ENCODE measurements at regions not wholly inside any gene's neighbourhood (a gene's known extent, or its start where the extent isn't known, plus 50 kb on each side); places are given as distances from the start of the nearest gene placed in this dataset.

GRCh38 chr3:31465999-31466398 lies 66.7 kb upstream of the STT3B start:
- no peak for DNase-seq
- no peak for ATAC-seq (ENCODE audit: low FRiP score in 2 of 2)
- no peaks in the 10 kb centered on the region for H3K4me1 ChIP-seq

DNA sequence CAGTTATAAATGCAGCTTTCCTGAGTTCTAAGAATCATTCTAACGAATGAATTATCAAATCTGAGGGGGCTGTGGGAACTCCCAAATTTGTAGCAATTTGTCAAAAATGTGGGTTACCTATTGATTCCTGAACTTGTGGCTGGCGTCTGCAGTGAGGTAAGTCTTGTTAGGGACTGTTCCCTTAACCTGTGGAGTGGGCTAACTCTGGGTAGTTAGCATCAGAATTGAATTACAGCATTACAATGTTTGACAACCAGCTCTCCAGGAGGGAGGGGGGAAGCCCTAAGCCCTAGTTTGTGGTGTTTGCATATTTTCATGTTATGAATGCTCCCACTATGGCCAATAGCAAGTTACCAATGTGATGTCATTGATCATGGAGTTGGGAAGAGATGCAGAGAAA lies 65.9 kb upstream of the STT3B start:
- no peaks in the 10 kb centered on the region for H3K36me3 ChIP-seq
- DNase-seq (no peak), ATAC-seq (ENCODE audit: low FRiP score in 2 of 2) (no peak)
- no peaks in the 10 kb centered on the region for H3K9me3 ChIP-seq
- H3K27me3 ChIP-seq, result no peaks in the 10 kb centered on the region
- no peaks in the 10 kb centered on the region for H3K4me1 ChIP-seq
- WGBS, 2 donors, result 92 to 96% methylated on average over 2 of the region's 2 CpGs
- no peak overlapping the region for H3K4me3 ChIP-seq
- no peak for TF ChIP-seq POLR2AphosphoS5 (IDR thresholded peaks at IDR 0.05)
- TF ChIP-seq POLR2A (IDR thresholded peaks at IDR 0.05), result no peak
- TF ChIP-seq, protein P1, sequence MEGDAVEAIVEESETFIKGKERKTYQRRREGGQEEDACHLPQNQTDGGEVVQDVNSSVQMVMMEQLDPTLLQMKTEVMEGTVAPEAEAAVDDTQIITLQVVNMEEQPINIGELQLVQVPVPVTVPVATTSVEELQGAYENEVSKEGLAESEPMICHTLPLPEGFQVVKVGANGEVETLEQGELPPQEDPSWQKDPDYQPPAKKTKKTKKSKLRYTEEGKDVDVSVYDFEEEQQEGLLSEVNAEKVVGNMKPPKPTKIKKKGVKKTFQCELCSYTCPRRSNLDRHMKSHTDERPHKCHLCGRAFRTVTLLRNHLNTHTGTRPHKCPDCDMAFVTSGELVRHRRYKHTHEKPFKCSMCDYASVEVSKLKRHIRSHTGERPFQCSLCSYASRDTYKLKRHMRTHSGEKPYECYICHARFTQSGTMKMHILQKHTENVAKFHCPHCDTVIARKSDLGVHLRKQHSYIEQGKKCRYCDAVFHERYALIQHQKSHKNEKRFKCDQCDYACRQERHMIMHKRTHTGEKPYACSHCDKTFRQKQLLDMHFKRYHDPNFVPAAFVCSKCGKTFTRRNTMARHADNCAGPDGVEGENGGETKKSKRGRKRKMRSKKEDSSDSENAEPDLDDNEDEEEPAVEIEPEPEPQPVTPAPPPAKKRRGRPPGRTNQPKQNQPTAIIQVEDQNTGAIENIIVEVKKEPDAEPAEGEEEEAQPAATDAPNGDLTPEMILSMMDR (IDR thresholded peaks at IDR 0.05), result no peak
- TF ChIP-seq EP300 (IDR thresholded peaks at IDR 0.05), result no peak
- H3K27ac ChIP-seq, result no peak overlapping the region

More at GRCh38 chr3:31465999-31466398, 66.7 kb upstream of the STT3B start:
- TF ChIP-seq POLR2A (IDR thresholded peaks at IDR 0.05), result no peak
- Histone ChIP-seq H3K27me3 (no peaks in the 10 kb centered on the region), H3K36me3 (no peaks in the 10 kb centered on the region), H3K4me3 (no peak overlapping the region), H3K27ac (no peak overlapping the region), H3K9me3 (no peaks in the 10 kb centered on the region)

GRCh38 chr3:31468433-31468832 lies 64.3 kb upstream of the STT3B start:
- no peaks in the 10 kb centered on the region for H3K36me3 ChIP-seq
- H3K9me3 ChIP-seq, result no peaks in the 10 kb centered on the region
- 95 to 99% methylated on average over 3 of the region's 3 CpGs for WGBS, 2 donors
- no peak overlapping the region for H3K4me3 ChIP-seq
- no peaks in the 10 kb centered on the region for H3K27me3 ChIP-seq
- no peaks in the 10 kb centered on the region for H3K4me1 ChIP-seq
- no peak for DNase-seq
- ATAC-seq (ENCODE audit: low FRiP score in 2 of 2), result no peak
- H3K27ac ChIP-seq, result no peak overlapping the region
- TF ChIP-seq POLR2AphosphoS5 (IDR thresholded peaks at IDR 0.05) (no peak), EP300 (IDR thresholded peaks at IDR 0.05) (no peak), POLR2A (IDR thresholded peaks at IDR 0.05) (no peak)
- TF ChIP-seq, protein P1 (IDR thresholded peaks at IDR 0.05), result no peak

DNA sequence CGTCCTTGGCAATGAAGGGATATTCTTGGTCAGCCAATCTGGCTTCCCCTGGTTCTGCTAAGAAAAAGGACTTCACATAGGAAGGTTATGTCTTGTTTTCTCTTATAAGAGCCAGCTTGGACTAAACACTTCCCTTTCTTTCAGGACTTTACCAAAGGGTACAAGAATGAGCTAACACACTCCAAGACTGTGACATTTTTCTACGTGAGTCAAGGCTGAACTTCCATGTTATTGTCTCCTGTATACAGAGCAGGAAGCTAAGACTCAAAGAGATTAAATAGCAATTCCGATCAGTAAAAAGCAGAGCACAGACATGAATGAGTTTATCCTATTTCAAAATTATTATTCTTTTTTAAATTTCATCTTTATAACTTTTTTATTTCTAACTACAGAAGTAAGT lies 63.3 kb upstream of the STT3B start:
- no peak for TF ChIP-seq POLR2A (IDR thresholded peaks at IDR 0.05)
- no peak for ATAC-seq (ENCODE audit: low FRiP score in 2 of 2)

DNA sequence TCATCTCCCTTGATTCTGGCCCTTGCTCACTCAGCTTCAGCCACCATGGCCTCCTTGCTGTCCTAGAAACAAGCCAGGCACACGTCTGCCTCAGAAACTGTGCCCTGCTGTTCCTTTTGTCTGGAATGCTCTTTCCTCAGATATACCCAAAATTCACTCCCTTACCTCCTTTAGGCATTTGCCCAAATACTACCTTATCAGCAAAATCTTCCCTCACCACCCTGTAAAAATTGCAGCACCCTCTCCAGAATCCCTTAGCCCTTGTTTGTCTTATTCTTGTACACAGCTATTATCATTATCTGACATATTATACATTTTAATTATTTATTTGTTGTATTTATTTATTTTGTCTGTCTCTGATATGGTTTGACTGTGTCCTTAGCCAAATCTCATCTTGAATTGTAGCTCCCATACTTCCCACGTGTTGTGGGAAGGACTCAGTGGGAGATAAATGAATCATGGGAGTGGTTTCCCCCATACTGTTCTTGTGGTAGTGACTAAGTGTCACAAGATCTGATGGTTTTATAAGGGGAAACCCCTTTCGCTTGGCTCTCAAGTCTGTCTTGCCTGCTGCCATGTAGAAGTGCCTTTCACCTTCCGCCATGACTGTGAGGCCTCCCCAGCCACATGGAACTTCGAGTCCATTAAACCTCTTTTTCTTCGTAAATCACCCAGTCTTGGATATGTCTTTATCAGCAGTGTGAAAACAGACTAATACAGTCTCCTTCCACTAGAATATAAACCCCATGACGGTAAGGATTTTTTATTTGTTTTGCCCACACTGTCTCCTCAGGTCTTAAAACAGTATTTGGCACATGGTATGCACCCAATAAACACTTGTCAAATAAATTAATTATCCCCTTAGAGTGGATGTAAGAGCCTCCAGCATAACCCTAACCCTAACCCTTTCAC lies 60.0 kb upstream of the STT3B start:
- TF ChIP-seq POLR2AphosphoS5 (IDR thresholded peaks at IDR 0.05) (no peak), EP300 (IDR thresholded peaks at IDR 0.05) (no peak), POLR2A (IDR thresholded peaks at IDR 0.05) (no peak)
- TF ChIP-seq, protein P1 (IDR thresholded peaks at IDR 0.05), result no peak
- H3K27me3 ChIP-seq, result no peaks in the 10 kb centered on the region
- H3K4me1 ChIP-seq, result no peaks in the 10 kb centered on the region
- H3K36me3 ChIP-seq, result no peaks in the 10 kb centered on the region
- ATAC-seq (ENCODE audit: low FRiP score in 2 of 2) (no peak), DNase-seq (no peak)
- no peak overlapping the region for H3K4me3 ChIP-seq
- no peak overlapping the region for H3K27ac ChIP-seq
- H3K9me3 ChIP-seq, result no peaks in the 10 kb centered on the region
- 78 to 84% methylated on average over 7 of the region's 7 CpGs for WGBS, 2 donors

More for the DNA sequence above, 63.3 kb upstream of the STT3B start:
- no peak overlapping the region for H3K27ac ChIP-seq
- no peaks in the 10 kb centered on the region for H3K4me1 ChIP-seq
- H3K36me3 ChIP-seq, result no peaks in the 10 kb centered on the region
- H3K27me3 ChIP-seq, result no peaks in the 10 kb centered on the region
- no peaks in the 10 kb centered on the region for H3K9me3 ChIP-seq
- 75 to 80% methylated on average over 3 of the region's 3 CpGs for WGBS, 2 donors
- no peak overlapping the region for H3K4me3 ChIP-seq
- DNase-seq, result no peak

- DNase-seq, result no peak
- ATAC-seq (ENCODE audit: low FRiP score in 2 of 2), result no peak
Observed at GRCh38 chr3:31476209-31476608, 56.5 kb upstream of the STT3B start.

More at GRCh38 chr3:31476209-31476608, 56.5 kb upstream of the STT3B start:
- TF ChIP-seq POLR2A (IDR thresholded peaks at IDR 0.05), result no peak
- no peak for TF ChIP-seq EP300 (IDR thresholded peaks at IDR 0.05)
- TF ChIP-seq POLR2AphosphoS5 (IDR thresholded peaks at IDR 0.05), result no peak
- TF ChIP-seq, protein P1 (IDR thresholded peaks at IDR 0.05), result no peak
- Histone ChIP-seq H3K36me3 (no peaks in the 10 kb centered on the region), H3K27me3 (no peaks in the 10 kb centered on the region), H3K4me1 (no peaks in the 10 kb centered on the region), H3K27ac (no peak overlapping the region), H3K4me3 (no peak overlapping the region), H3K9me3 (no peaks in the 10 kb centered on the region)
- 95 to 97% methylated on average over 4 of the region's 4 CpGs for WGBS, 2 donors
